ENCODE measurements at regions not wholly inside any gene's neighbourhood (a gene's known extent, or its start where the extent isn't known, plus 50 kb on each side); places are given as distances from the start of the nearest gene placed in this dataset.
"Not testable (repeated sequence)": the region's sequence is repeated elsewhere in the genome, so short reads cannot be mapped to it uniquely, and the experiment has no call there.

- DNase-seq, result no peak
Observed at GRCh38 chr9:78971540-78971939, 600.2 kb upstream of the TLE4 start.

GRCh38 chr9:78972303-78972999 lies 599.3 kb upstream of the TLE4 start:
- no peak for DNase-seq

- DNase-seq, result no peak
Observed at GRCh38 chr9:78973907-78974306, 597.9 kb upstream of the TLE4 start.

- DNase-seq, result no peak
Observed at GRCh38 chr9:78982849-78983248, 588.9 kb upstream of the TLE4 start.

- DNase-seq, result no peak
Observed at GRCh38 chr9:78985084-78985738, 586.6 kb upstream of the TLE4 start.

GRCh38 chr9:78986446-78986845 lies 585.3 kb upstream of the TLE4 start:
- no peak for DNase-seq

GRCh38 chr9:78989031-78989658 lies 582.6 kb upstream of the TLE4 start:
- no peak for DNase-seq

GRCh38 chr9:78994471-78994870 lies 577.3 kb upstream of the TLE4 start:
- no peak for DNase-seq

GRCh38 chr9:78994974-78995373 lies 576.8 kb upstream of the TLE4 start:
- DNase-seq, result not testable (repeated sequence)

- DNase-seq, result no peak
Observed at GRCh38 chr9:78997296-78997695, 574.5 kb upstream of the TLE4 start.

- no peak for DNase-seq
Observed at GRCh38 chr9:79000230-79001002, 571.3 kb upstream of the TLE4 start.

- DNase-seq, result no peak
Observed at GRCh38 chr9:79001012-79001411, 570.8 kb upstream of the TLE4 start.

- no peak for DNase-seq
Observed at GRCh38 chr9:79003514-79003913, 568.3 kb upstream of the TLE4 start.

- no peak for DNase-seq
Observed at GRCh38 chr9:79004032-79004431, 567.7 kb upstream of the TLE4 start.

GRCh38 chr9:79006546-79006945 lies 565.2 kb upstream of the TLE4 start:
- no peak for DNase-seq

- no peak for DNase-seq
Observed at GRCh38 chr9:79007701-79008483, 563.9 kb upstream of the TLE4 start.

GRCh38 chr9:79008916-79009315 lies 562.8 kb upstream of the TLE4 start:
- DNase-seq, result no peak

- DNase-seq, result no peak
Observed at GRCh38 chr9:79011461-79011860, 560.3 kb upstream of the TLE4 start.

- DNase-seq, result no peak
Observed at GRCh38 chr9:79012561-79012960, 559.2 kb upstream of the TLE4 start.

- DNase-seq, result no peak
Observed at GRCh38 chr9:79013715-79014610, 557.8 kb upstream of the TLE4 start.
